ENCODE measurements at regions not wholly inside any gene's neighbourhood (a gene's known extent, or its start where the extent isn't known, plus 50 kb on each side); places are given as distances from the start of the nearest gene placed in this dataset.
"Not testable (repeated sequence)": the region's sequence is repeated elsewhere in the genome, so short reads cannot be mapped to it uniquely, and the experiment has no call there.

- no peak for DNase-seq (ENCODE audit: low read depth, low spot score)
- H3K27ac ChIP-seq = no peak overlapping the region
These were observed 121.3 kb downstream of the MYCN start for GRCh38 chr2:16061441-16062217.

GRCh38 chr2:16060936-16061338 is 120.6 kb downstream of the MYCN start:
- H3K27ac ChIP-seq = no peak overlapping the region
- no peak for DNase-seq (ENCODE audit: low read depth, low spot score)

GRCh38 chr2:16060125-16060935 is 120.0 kb downstream of the MYCN start:
- H3K27ac ChIP-seq = no peak overlapping the region
- DNase-seq (ENCODE audit: low read depth, low spot score) = no peak

- no peak for DNase-seq (ENCODE audit: low read depth, low spot score)
- H3K27ac ChIP-seq = no peak overlapping the region
These were observed 119.2 kb downstream of the MYCN start for GRCh38 chr2:16059393-16060016.

- H3K27ac ChIP-seq = no peak overlapping the region
- DNase-seq (ENCODE audit: low read depth, low spot score) = no peak
These were observed 118.5 kb downstream of the MYCN start for GRCh38 chr2:16058747-16059358.

- H3K27ac ChIP-seq = no peak overlapping the region
These were observed 117.9 kb downstream of the MYCN start for GRCh38 chr2:16058256-16058655.

GRCh38 chr2:16057661-16058060 is 117.3 kb downstream of the MYCN start:
- no peak overlapping the region for H3K27ac ChIP-seq
- DNase-seq (ENCODE audit: low read depth, low spot score) = no peak

More at GRCh38 chr2:16058256-16058655, 117.9 kb downstream of the MYCN start:
- DNase-seq (ENCODE audit: low read depth, low spot score) = no peak

- DNase-seq (ENCODE audit: low read depth, low spot score) = no peak
- no peak overlapping the region for H3K27ac ChIP-seq
These were observed 115.7 kb downstream of the MYCN start for GRCh38 chr2:16055848-16056580.

GRCh38 chr2:16053437-16054257 is 113.3 kb downstream of the MYCN start:
- no peak overlapping the region for H3K27ac ChIP-seq
- DNase-seq (ENCODE audit: low read depth, low spot score) = no peak

- H3K27ac ChIP-seq; DNase-seq (ENCODE audit: low read depth, low spot score): not testable (repeated sequence)
These were observed 112.3 kb downstream of the MYCN start for GRCh38 chr2:16052571-16053052.

GRCh38 chr2:16051841-16052564 is 111.7 kb downstream of the MYCN start:
- H3K27ac ChIP-seq = no peak overlapping the region
- DNase-seq (ENCODE audit: low read depth, low spot score) = no peak

GRCh38 chr2:16050908-16051489 is 110.6 kb downstream of the MYCN start:
- no peak for DNase-seq (ENCODE audit: low read depth, low spot score)
- H3K27ac ChIP-seq = no peak overlapping the region

- DNase-seq (ENCODE audit: low read depth, low spot score) = no peak
- H3K27ac ChIP-seq = no peak overlapping the region
These were observed 110.0 kb downstream of the MYCN start for GRCh38 chr2:16050261-16050907.

GRCh38 chr2:16049406-16049805 is 109.1 kb downstream of the MYCN start:
- DNase-seq (ENCODE audit: low read depth, low spot score) = no peak
- no peak overlapping the region for H3K27ac ChIP-seq

GRCh38 chr2:16048466-16048865 is 108.1 kb downstream of the MYCN start:
- no peak overlapping the region for H3K27ac ChIP-seq
- DNase-seq (ENCODE audit: low read depth, low spot score) = no peak

GRCh38 chr2:16047701-16048100 is 107.4 kb downstream of the MYCN start:
- no peak for DNase-seq (ENCODE audit: low read depth, low spot score)
- no peak overlapping the region for H3K27ac ChIP-seq

GRCh38 chr2:16046649-16047048 is 106.3 kb downstream of the MYCN start:
- no peak overlapping the region for H3K27ac ChIP-seq
- no peak for DNase-seq (ENCODE audit: low read depth, low spot score)
